IgD-negative memory B cell (primary cell): ENCODE measurements at regions not wholly inside any gene's neighbourhood (a gene's known extent, or its start where the extent isn't known, plus 50 kb on each side); places are given as distances from the start of the nearest gene placed in this dataset.

ENCODE experiments used
- H3K27ac Mint-ChIP-seq, 3 donors: one replicate each; pipeline ENCODE4 v1.8.0; 2020 to 2022; ENCODE audit warnings: mild to moderate bottlenecking in 3 of 3, mixed read lengths in 3 of 3, moderate library complexity in 1 of 3
- H3K27me3 Mint-ChIP-seq: one replicate; pipeline ENCODE4 v1.8.0; 2021; ENCODE audit warnings: mixed read lengths
- H3K36me3 Mint-ChIP-seq: one replicate; pipeline ENCODE4 v1.8.0; 2020; ENCODE audit warnings: mild to moderate bottlenecking, mixed read lengths
- H3K4me1 Mint-ChIP-seq, 3 donors: one replicate each; pipeline ENCODE4 v1.8.0; 2020 to 2022; ENCODE audit warnings: mixed read lengths in 3 of 3, mild to moderate bottlenecking in 1 of 3
- H3K4me3 Mint-ChIP-seq, 4 donors: one replicate each; pipeline ENCODE4 v1.8.0; 2020 to 2022; ENCODE audit warnings: mild to moderate bottlenecking in 4 of 4, mixed read lengths in 4 of 4, moderate library complexity in 3 of 4
- H3K9me3 Mint-ChIP-seq, 3 donors: one replicate each; pipeline ENCODE4 v1.8.0; 2020 to 2021; ENCODE audit warnings: mixed read lengths in 3 of 3, mild to moderate bottlenecking in 1 of 3

DNA sequence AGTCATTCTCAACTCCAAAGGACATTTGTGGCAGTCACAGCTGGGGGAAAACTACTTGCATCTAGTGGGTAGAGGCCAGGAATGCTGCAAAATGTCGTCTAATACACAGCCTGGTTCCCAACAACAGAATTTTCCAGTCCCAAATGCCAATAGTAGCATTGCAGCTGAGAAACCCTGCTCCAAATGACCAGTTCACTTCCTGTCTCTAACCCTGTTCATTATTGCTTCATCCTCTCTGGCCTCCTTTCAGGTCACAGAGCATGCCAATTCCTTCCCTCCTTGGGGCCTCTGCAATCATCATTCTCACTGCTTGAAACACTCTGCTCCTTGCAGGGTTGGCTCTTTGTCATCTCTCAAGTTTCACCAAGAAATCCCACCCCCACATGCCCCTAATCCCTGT, 139.1 kb downstream of the IRS1 start:
- peaks cover 2% of the 10 kb centered on the region for H3K36me3 Mint-ChIP-seq
- no peak overlapping the region for H3K27ac Mint-ChIP-seq
- peaks cover 5% of the 10 kb centered on the region for H3K27me3 Mint-ChIP-seq
- no peaks in the 10 kb centered on the region for H3K4me1 Mint-ChIP-seq
- no peak overlapping the region for H3K4me3 Mint-ChIP-seq
- peaks cover 0 to 5% (median 0%) of the 10 kb centered on the region in 3 donors for H3K9me3 Mint-ChIP-seq

GRCh38 chr2:226660124-226660523, 139.5 kb downstream of the IRS1 start:
- peaks cover 5% of the 10 kb centered on the region for H3K27me3 Mint-ChIP-seq
- peaks cover under 1% of the 10 kb centered on the region for H3K36me3 Mint-ChIP-seq
- peaks cover 0 to 5% (median 0%) of the 10 kb centered on the region in 3 donors for H3K9me3 Mint-ChIP-seq
- H3K4me3 Mint-ChIP-seq: no peak overlapping the region
- H3K27ac Mint-ChIP-seq: no peak overlapping the region
- no peaks in the 10 kb centered on the region for H3K4me1 Mint-ChIP-seq

- Mint-ChIP-seq H3K4me1 (no peaks in the 10 kb centered on the region), H3K4me3 (no peak overlapping the region), H3K36me3 (no peaks in the 10 kb centered on the region), H3K9me3 (peaks cover 0 to 5% (median 0%) of the 10 kb centered on the region in 3 donors), H3K27ac (no peak overlapping the region), H3K27me3 (no peaks in the 10 kb centered on the region)
Measured at GRCh38 chr2:226659410-226659809, 140.2 kb downstream of the IRS1 start.

GRCh38 chr2:226658555-226658954, 141.1 kb downstream of the IRS1 start:
- Mint-ChIP-seq H3K4me3 (no peak overlapping the region), H3K4me1 (no peaks in the 10 kb centered on the region), H3K27ac (no peak overlapping the region), H3K36me3 (no peaks in the 10 kb centered on the region), H3K27me3 (no peaks in the 10 kb centered on the region), H3K9me3 (peaks cover 0 to 4% (median 0%) of the 10 kb centered on the region in 3 donors)

DNA sequence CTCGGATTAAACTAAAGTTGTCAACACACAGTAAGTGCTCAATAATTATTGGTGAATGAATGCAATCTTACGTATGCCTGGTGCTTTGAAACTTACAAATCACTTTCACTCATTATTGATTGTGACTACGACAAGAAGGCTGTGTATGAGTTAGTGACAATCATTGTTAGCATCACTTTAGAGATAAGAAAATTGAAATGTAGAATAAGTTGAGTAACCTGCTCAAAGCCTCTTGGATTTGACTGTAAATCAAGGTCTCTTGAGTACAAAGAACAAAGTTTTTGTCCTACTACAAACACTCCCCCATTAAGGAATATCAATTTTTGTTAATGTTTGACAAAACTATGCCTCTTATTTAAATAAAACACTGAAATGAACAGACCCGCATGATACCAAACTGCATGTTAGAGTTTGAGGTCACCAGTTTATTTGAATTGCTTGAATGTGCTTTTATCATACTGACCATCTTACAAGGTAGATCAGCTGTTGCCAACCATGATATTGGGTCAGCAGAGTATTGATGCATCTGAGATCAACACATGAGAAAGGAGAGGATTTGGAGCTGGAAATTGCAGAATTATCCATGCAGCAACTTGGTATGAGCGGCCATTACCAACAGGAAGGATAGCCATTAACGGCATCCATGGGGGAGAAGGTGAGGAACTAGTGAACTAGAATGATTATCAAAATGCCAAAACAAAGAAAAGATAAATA, 142.1 kb downstream of the IRS1 start:
- no peak overlapping the region for H3K27ac Mint-ChIP-seq
- peaks cover 0 to 4% (median 0%) of the 10 kb centered on the region in 3 donors for H3K9me3 Mint-ChIP-seq
- no peaks in the 10 kb centered on the region for H3K27me3 Mint-ChIP-seq

GRCh38 chr2:226656367-226656766, 143.3 kb downstream of the IRS1 start:
- H3K9me3 Mint-ChIP-seq: peaks cover 0 to 4% (median 0%) of the 10 kb centered on the region in 3 donors
- H3K4me1 Mint-ChIP-seq: peaks cover 0 to 3% (median 0%) of the 10 kb centered on the region in 3 donors
- no peaks in the 10 kb centered on the region for H3K27me3 Mint-ChIP-seq
- no peak overlapping the region for H3K4me3 Mint-ChIP-seq
- no peaks in the 10 kb centered on the region for H3K36me3 Mint-ChIP-seq
- no peak overlapping the region for H3K27ac Mint-ChIP-seq

More for the DNA sequence above, 142.1 kb downstream of the IRS1 start:
- Mint-ChIP-seq H3K4me3 (no peak overlapping the region), H3K36me3 (no peaks in the 10 kb centered on the region), H3K4me1 (no peaks in the 10 kb centered on the region)

DNA sequence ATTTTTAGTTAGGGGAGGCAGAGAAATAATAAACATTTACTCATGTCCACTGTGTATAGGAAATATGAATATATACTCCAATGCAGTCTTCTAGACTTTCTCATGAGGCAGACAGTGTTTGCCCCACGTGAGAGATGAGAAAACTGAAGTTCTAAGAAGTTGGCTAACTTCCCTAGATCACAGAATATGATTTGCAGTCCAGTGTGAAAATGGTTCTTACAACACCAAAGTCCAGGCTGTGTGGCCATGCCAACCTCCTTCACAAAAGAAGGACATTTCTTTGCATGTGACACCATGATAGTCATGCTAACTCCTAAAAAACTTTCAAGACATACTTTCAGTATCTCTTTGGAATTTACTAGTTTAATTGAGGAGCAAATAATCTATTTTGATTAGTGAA, 143.7 kb downstream of the IRS1 start:
- no peaks in the 10 kb centered on the region for H3K27me3 Mint-ChIP-seq
- H3K4me3 Mint-ChIP-seq: no peak overlapping the region
- H3K27ac Mint-ChIP-seq: no peak overlapping the region
- H3K36me3 Mint-ChIP-seq: no peaks in the 10 kb centered on the region
- peaks cover 0 to 3% (median 0%) of the 10 kb centered on the region in 3 donors for H3K4me1 Mint-ChIP-seq
- H3K9me3 Mint-ChIP-seq: peaks cover 0 to 4% (median 0%) of the 10 kb centered on the region in 3 donors

GRCh38 chr2:226652983-226653765, 146.4 kb downstream of the IRS1 start:
- H3K4me1 Mint-ChIP-seq: peaks cover 0 to 5% (median 0%) of the 10 kb centered on the region in 3 donors
- H3K27me3 Mint-ChIP-seq: peaks cover 14% of the 10 kb centered on the region

DNA sequence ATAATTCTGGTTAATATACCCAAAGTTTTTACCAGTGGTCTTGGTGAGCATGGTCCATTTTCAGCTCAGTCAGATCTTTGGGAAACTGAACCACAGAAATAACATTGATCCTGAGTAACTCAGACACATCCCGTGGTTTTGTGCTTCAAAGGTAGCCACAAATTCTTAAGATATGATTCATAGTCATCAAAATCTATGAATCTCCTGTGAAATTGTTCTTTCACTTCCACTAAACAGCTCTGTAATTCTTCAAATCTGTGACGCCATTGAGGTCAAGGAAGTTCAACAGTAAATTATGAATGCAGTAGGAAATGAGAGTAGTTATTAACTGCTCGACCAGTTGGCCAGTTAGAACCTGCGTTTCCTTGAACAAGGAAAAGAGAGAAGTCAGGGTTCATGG, 147.3 kb downstream of the IRS1 start:
- H3K27me3 Mint-ChIP-seq: peaks cover 14% of the 10 kb centered on the region
- H3K9me3 Mint-ChIP-seq: peaks cover 6 to 14% (median 7%) of the 10 kb centered on the region in 3 donors
- peaks cover 0 to 5% (median 0%) of the 10 kb centered on the region in 3 donors for H3K4me1 Mint-ChIP-seq
- no peaks in the 10 kb centered on the region for H3K36me3 Mint-ChIP-seq
- H3K27ac Mint-ChIP-seq: no peak overlapping the region
- no peak overlapping the region for H3K4me3 Mint-ChIP-seq

More at GRCh38 chr2:226652983-226653765, 146.4 kb downstream of the IRS1 start:
- Mint-ChIP-seq H3K36me3 (no peaks in the 10 kb centered on the region), H3K9me3 (peaks cover 7 to 11% (median 10%) of the 10 kb centered on the region in 3 donors), H3K4me3 (no peak overlapping the region), H3K27ac (no peak overlapping the region)

- no peak overlapping the region for H3K4me3 Mint-ChIP-seq
- peak overlapping the region in 1 of 3 donors; percentile 20 for H3K27ac Mint-ChIP-seq
- H3K36me3 Mint-ChIP-seq: no peaks in the 10 kb centered on the region
- H3K4me1 Mint-ChIP-seq: peaks cover 0 to 5% (median 0%) of the 10 kb centered on the region in 3 donors
- H3K9me3 Mint-ChIP-seq: peaks cover 6 to 16% (median 7%) of the 10 kb centered on the region in 3 donors
- H3K27me3 Mint-ChIP-seq: peaks cover 14% of the 10 kb centered on the region
Measured at GRCh38 chr2:226649871-226650660, 149.6 kb downstream of the IRS1 start.

DNA sequence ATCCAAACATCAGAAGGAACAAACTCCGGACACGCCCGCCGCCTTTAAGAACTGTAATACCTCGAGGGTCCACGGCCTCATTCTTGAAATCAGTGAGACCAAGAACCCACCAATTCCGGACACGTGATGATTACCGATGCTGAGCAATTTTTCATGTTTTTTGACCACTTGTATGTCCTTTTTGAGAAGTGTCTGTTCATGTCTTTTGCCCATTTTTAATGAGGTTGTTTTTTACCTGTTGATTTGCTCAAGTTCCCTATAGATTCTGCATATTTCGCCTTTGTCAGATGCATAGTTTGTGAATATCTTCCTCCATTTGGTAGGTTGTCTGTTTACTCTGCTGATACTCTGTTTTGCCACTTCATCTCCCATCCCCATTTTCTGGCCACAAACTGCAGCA, 150.4 kb downstream of the IRS1 start:
- H3K27me3 Mint-ChIP-seq: peaks cover 14% of the 10 kb centered on the region
- H3K4me1 Mint-ChIP-seq: peaks cover 0 to 5% (median 0%) of the 10 kb centered on the region in 3 donors
- peaks cover 6 to 16% (median 7%) of the 10 kb centered on the region in 3 donors for H3K9me3 Mint-ChIP-seq
- H3K4me3 Mint-ChIP-seq: peak overlapping the region in 1 of 4 donors; percentile 75
- H3K36me3 Mint-ChIP-seq: no peaks in the 10 kb centered on the region
- peak overlapping the region in 1 of 3 donors; percentile 13 for H3K27ac Mint-ChIP-seq

GRCh38 chr2:226647621-226648518, 151.8 kb downstream of the IRS1 start:
- Mint-ChIP-seq H3K4me1 (peaks cover 0 to 5% (median 0%) of the 10 kb centered on the region in 3 donors), H3K36me3 (no peaks in the 10 kb centered on the region), H3K27ac (no peak overlapping the region), H3K4me3 (no peak overlapping the region), H3K27me3 (peaks cover 14% of the 10 kb centered on the region), H3K9me3 (peaks cover 6 to 16% (median 7%) of the 10 kb centered on the region in 3 donors)

DNA sequence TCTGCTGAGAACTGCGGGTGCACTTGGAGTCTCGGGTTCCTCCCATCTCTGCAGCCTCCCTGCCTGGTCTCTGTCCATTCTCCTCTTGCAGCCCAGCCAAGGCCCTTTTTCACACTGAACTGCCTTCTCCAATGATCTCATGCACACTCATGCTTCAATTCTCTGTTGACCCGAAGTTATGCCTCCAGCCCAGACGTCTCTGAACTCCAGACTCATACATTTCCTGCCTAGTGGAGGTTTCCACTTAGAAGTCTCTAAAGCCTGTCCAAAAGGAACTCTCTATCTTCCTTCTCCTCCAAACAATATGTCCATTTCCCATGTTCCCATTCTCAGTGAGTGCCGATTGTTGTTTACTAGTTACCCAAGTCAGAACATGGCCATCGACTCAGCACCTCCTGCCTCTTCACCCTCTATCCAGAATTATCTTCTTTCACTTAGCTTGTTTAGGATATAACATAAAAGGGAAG, 155.2 kb downstream of the IRS1 start:
- H3K27me3 Mint-ChIP-seq: peaks cover 6% of the 10 kb centered on the region
- H3K36me3 Mint-ChIP-seq: no peaks in the 10 kb centered on the region
- no peaks in the 10 kb centered on the region for H3K4me1 Mint-ChIP-seq
- H3K4me3 Mint-ChIP-seq: no peak overlapping the region
- H3K27ac Mint-ChIP-seq: no peak overlapping the region
- peaks cover 6 to 17% (median 12%) of the 10 kb centered on the region in 3 donors for H3K9me3 Mint-ChIP-seq

- Mint-ChIP-seq H3K4me1 (no peaks in the 10 kb centered on the region), H3K27ac (no peak overlapping the region), H3K9me3 (peaks cover under 1 to 12% (median 9%) of the 10 kb centered on the region in 3 donors), H3K4me3 (no peak overlapping the region), H3K36me3 (no peaks in the 10 kb centered on the region), H3K27me3 (peaks cover 1% of the 10 kb centered on the region)
Measured at GRCh38 chr2:226643946-226644282, 155.7 kb downstream of the IRS1 start.
